ENCODE measurements at regions not wholly inside any gene's neighbourhood (a gene's known extent, or its start where the extent isn't known, plus 50 kb on each side); places are given as distances from the start of the nearest gene placed in this dataset.

DNA sequence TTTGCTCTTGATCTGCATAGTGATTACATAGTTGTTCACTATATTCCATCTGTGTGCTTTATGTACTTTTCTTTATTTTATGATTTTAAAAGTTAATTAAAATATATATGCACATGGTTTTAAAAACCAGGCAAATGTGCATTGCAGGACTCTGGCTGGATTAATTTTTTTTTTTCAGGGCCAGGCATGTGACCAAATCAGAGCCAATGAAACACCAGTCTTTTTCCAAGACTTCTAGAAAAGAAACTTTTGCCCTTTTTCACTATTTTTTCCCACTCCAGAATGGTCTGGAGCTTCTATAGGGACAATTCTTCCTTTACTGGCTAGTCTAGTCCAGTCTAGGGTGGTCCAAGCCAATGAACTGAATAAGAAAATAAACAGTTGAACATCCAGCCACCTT, 198.1 kb upstream of the FBXO11 start:
- TF ChIP-seq CTCF (IDR thresholded peaks at IDR 0.05) (no peak), POLR2A (IDR thresholded peaks at IDR 0.05) (no peak), POLR2AphosphoS5 (IDR thresholded peaks at IDR 0.05) (no peak)

Measured in prostate gland (tissue), 2 donors.